GM19193 (cell line): ENCODE measurements at regions not wholly inside any gene's neighbourhood (a gene's known extent, or its start where the extent isn't known, plus 50 kb on each side); places are given as distances from the start of the nearest gene placed in this dataset.

ENCODE experiments used
- POLR2A ChIP-seq: IDR thresholded peaks from 4 replicates; pipeline ENCODE4 v1.6.1; 2011; ENCODE audit not compliant: insufficient read depth, insufficient read length; ENCODE audit errors: extremely low read depth

DNA sequence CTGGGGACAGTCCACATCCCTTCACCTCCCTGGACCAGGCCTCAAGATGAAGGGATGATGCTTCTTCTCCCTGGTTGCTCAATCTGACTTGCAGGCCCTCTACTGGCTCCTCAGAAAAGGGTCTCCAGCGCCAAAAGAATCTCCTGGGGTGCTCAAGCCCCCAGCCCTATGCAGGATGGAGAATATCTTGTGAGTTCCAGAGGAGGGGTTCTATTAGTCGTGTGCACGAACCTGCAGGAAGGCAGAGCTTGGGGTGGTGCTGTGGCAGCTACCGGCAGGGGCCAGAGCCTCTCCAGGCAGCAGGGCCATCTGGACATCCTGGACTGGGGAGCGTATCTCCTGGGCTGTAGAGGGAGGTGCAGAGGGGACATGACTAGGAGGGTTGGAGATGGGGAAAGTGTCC is 1339.5 kb downstream of the BRD1 start:
- no peak for TF ChIP-seq POLR2A

DNA sequence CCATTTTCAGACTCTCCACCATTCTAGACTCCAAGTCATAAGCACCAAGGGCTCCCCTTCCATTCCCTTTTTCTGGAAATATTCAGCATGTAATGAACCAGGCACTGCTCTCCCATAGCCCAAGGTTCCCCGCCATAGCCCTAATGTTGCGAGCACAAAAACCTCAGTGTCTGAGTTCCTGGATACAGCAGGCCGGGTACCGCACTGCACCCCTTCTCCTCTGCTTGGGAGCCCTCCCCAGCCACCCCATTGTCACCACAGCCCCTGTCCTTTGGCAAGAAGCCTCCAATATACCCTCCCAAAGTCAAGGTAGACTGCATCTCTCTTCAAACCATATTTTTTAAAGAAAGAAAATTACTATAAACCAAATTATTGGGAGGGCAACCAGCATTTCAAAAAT is 1341.1 kb downstream of the BRD1 start:
- no peak for TF ChIP-seq POLR2A

DNA sequence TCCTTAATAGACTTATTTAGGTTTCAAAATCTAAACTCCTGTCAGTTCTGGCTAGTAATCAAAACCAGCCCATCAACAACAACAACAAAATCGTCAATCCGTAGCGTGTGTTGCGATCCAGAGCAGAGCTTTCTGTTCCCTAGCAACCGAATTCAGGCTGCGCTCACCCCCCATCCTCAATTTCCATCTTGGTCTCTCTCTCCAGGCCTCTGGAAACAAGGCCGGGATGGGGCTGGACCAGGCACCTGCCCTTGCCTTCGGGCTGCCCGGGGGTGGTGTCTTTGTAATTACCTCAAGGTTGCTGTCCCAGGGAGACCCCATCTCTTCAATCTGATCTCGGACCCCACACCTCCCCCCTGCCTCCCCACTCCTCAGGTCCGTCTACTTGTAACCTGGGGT is 1341.5 kb downstream of the BRD1 start:
- TF ChIP-seq POLR2A: no peak

DNA sequence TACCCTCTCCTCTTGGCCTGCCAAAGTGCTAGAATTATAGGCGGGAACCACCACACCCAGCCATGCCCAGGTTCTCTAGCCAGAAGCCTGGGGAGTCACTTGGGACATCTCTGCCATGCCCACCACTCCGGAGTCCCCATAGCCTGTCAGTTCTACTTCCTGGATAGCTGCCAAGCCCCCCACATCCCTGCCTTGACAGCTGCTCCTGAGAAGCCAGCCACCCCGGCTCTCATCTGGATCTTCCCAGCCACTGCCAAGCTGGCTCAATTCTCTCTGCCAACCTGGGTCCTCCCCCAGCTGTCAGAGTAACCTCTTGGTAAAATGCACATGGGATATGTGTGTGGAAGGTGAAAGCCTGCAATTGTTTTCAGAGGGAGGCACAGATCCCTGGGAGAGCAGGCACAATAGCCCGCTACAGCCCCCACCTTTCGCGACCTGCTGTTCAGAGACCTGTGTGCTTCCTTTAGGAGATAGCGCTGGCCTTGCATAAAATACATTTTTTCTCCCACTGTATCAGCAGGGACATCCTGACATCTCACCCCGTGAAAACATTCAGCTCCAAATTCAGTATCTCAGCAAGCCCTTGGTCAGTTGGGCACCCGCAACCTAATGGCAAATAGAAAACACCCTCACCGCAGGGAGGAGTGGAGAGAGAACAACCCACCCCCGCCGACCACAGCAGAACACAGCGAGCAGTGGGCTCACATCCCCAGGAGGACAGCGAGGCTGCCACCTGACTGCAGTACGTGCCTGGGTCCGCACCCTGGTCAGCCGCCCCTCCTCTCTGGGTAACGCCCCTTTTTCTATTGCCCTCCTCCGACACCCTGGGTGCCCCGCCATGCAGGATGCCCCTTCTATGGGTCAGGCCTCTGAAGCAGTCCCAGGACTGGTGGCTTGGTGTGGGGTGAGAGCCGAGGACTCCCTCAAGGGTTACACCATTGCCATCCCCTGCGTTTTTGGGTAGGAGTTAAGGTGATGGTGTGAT is 1342.2 kb downstream of the BRD1 start:
- no peak for TF ChIP-seq POLR2A

DNA sequence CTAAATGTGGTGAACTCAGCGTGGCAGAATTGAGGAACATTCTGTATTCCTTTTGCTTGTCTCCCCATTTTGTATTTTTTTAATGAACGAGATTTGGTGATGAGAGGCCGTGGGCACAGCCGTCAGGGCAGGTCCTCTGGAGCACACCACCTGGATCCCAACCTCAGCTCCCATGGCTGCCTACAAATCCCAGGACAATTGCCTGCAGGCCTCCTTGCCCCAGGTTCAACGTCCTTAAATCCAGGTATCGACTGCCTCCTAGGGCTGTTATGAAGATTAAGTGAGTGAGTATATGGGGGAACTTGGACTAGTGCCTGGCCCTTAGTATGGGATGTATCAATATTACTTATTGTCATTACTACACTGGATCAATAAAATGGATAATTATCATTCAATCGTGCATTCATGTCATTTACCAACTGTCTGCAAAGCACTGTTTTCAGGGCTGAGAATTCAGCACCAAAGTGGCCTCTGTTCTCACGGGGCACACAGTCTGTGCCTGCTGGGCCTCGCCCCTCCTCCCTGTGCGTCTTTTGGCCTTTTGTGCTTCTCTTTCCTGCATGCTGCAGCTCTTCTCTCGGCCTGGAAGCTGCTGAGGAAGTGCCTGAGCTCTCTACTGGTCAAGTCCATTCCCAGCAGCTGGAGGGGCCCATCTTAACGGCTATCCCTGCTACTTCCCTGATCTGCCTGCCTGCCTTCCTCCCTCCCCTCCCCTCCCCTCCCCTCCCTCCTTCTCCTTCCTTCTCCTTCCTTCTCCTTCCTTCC is 1343.7 kb downstream of the BRD1 start:
- TF ChIP-seq POLR2A: no peak

DNA sequence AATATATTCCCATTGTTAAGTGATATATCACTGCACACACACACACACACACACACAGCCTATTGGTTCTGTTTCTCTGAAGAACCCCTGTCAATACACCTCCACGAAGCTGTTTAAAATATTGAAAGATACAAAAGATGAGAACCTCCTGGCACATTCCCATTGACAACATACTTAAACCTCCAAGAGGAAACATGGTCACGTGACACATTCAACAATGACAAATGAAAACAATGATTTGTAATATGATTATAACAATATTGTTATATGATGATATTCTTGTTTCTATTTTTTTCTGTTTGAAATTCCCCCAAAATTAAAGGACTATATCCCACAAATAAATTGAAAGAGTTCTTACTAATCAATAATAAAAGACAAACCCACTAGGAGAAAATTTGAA is 1344.9 kb downstream of the BRD1 start:
- TF ChIP-seq POLR2A: no peak

DNA sequence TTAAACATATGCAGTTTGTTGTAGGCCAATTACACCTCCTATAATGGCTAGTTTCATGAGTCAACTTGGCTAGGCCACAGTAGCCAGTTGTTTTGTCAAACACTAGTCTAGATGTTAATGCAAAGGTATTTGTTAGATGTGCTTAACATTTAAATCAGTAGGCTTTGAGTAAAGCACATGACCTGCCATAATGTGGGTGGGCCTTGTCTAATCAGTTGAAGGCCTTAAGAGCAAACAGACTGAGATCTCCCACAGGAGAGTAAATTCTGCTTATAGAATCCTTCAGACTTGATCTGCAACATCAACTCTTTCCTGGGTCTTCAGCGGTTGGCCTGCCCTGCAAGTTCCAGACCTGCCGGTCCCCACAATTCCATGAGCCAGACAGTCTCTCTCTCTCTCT is 1345.9 kb downstream of the BRD1 start:
- TF ChIP-seq POLR2A: no peak

DNA sequence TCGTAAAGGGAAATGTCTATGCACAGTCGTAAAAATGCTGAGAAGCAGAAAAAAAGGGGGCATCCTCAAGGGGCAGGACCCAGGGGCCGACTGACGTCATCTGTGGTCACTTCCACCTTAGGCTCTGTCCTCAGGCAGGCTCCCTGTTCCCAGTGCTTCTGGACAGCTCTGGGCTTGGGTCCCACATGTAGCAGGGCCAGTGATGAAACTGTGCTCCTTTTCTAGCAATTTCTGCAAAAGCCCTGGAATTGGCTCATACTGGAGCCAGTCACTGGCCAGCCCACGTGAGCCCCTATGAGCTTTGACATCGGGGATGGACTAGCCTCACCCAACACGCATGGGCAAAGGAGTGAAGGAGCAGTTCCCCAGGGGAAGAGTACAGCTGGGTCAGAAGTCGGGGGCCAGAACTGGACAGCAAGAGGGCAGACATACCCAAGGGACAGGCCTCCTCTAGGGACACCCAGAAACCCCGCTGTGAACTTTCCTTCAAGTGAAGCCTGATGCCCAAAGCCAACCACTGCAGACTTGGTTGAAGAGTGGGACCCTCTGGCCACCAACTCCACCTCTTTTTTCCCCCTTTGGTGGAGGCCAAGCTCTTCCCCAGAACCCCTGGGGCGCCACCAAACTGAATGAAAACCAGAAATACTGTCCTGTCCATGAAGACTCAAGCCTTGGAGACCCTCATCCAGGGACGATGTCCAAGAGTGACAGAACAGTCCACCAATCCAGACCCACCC is 1349.0 kb downstream of the BRD1 start:
- TF ChIP-seq POLR2A: no peak

DNA sequence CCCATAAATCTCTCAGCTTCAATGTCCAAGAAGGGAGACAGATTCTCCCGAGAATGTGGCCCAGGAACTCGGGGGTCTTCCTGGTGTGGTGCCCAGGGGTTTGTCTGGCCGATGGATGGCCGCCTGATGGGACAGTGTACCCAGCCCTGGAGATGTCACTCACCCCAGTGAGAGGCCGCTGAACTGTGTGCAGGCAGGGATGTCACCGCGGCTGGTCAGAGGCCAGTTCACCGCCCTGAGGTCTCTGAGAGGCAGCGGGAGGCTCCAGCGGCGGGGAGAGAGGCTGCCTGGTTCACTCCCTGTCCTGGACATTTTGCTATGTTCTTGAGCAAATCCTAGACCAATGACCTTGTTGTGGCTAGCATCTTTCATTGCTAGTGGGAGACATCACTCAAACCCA is 1349.5 kb downstream of the BRD1 start:
- TF ChIP-seq POLR2A: no peak

DNA sequence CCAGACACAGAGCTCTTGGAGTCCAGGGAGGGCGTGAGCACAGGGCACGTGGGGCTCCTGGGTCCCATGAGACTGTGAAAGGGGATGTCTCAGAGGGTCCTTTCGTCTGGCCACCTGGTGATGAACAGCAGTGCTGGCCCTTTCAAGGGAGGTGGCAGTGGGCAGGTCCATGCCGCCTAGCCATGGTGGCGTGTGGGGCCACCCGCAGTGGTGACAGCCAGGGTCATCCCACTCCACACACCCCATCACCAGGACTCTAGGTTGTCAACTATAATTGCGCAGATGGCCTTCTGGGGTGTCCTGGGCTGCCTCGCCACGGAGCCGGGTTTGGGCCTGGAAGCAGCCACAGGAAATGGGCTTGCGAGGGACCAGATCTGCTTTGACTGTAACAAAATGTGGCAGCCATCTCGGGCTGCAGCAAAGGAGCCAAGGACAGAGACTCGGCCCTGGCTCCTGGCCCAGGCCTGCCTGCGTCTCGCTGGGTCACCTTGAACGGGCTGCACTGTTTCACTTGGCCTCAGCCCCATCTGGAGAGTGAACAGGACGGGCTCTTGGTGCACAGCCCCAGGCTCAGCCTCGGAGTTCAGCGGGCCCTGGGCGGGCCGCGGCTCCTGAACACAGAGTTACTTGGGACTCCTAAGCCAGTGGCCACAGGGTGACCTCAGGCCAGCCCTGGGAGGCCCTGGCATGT is 1350.5 kb downstream of the BRD1 start:
- no peak for TF ChIP-seq POLR2A

DNA sequence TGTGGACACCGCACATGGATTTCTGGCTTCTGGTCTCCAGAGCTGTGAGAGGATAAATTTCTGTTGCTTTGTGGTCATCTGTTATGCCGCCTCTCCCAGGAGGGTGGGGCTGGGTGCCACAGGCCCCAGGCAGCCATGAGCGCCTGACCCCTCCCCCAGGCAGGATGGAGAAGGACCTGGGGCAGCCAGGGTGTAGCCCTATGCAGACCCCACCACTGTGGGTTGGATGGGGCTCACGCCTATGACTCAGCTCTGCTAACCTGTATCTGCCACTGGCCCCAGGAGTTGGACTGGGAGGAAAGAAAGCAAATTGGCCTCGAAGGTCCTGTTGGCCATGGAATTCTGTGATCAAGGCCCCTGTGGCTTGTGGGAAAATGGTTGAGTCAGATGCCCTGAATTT is 1351.1 kb downstream of the BRD1 start:
- no peak for TF ChIP-seq POLR2A

DNA sequence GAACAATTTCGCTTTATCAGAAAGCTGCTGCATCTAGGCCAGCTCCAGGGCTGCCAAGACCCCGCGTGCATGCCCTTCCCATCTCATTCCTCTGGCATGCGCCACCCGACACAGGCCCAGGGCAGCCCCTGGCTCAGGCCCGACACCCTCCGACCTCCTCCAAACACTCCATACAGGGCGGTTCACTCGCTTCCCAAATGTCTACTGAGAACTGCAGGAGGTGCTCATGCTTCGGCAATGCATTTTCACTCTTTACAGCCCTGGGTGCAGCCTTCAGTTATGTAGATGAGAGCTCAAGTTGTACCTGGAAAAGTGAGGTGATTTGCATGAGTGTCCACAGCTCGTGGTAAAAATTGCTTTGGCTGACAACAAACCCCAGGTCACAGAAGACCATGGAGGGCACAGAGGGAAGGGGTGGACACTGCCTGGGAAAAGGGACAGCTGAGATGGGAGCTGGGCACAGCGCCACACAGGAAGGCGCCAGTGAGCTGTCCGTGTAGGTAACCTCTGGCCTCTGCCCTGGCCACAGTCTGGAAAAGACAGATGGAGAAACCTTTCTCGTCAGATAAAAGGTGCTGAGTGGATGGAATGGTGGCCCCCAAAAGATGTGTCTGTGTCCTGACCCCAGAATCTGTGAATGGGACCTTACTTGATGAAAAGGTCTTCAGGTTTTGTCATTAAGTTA is 1351.9 kb downstream of the BRD1 start:
- TF ChIP-seq POLR2A: no peak

DNA sequence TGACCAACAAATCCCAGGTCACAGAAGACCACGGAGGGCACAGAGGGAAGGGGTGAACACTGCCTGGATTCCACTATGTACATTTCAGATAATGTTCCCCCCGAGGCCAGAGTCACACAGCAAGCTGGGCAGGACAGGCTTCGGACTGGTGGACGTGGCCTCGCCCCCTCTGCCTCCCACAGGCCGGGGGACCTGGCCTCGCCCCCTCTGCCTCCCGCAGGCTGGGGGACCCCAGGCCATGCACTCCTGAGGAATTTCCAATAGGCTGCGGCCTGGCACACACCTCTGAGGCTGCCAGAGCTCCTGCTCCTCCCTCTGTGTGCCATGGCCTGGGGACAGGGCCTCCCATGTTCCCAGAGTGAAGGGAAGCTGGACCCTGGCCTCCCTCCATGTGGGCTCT is 1352.8 kb downstream of the BRD1 start:
- no peak for TF ChIP-seq POLR2A

DNA sequence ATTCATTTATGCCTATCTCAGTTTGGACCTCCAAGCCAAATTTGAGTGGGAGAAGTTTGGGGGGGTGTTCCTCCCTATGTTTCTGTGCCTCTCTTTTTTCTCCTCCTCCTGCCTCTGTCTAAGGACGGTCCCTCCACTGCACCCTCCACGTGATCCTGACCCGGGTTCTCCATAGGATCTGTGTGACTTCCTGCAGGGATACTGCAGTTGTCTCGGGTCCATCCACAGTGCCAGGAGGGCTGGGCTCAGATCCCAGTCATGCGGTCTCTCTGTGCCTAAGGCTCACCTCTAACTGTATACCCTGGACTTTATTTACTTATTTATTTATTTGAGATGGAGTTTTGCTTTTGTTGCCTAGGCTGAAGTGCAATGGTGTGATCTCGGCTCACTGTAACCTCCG is 1354.5 kb downstream of the BRD1 start:
- TF ChIP-seq POLR2A: no peak
